Dendritic cell treated with granulocyte-macrophage colony-stimulating factor and Interleukin-4, amounts not matched to agents 40 ng/mL and 50 ng/mL, for 4 days (primary cell): ENCODE measurements at regions not wholly inside any gene's neighbourhood (a gene's known extent, or its start where the extent isn't known, plus 50 kb on each side); places are given as distances from the start of the nearest gene placed in this dataset.

ENCODE experiments used
- H3K27ac Mint-ChIP-seq: one replicate; pipeline ENCODE4 v1.8.0; 2022; ENCODE audit warnings: mild to moderate bottlenecking, mixed read lengths
- H3K27me3 Mint-ChIP-seq: one replicate; pipeline ENCODE4 v1.8.0; 2022; ENCODE audit warnings: mild to moderate bottlenecking, mixed read lengths
- H3K36me3 Mint-ChIP-seq: one replicate; pipeline ENCODE4 v1.8.0; 2022; ENCODE audit warnings: low read depth, mixed read lengths
- H3K4me1 Mint-ChIP-seq: one replicate; pipeline ENCODE4 v1.8.0; 2022; ENCODE audit warnings: low read depth, mixed read lengths
- H3K4me3 Mint-ChIP-seq: one replicate; pipeline ENCODE4 v1.8.0; 2022; ENCODE audit warnings: mild to moderate bottlenecking, moderate library complexity, mixed read lengths
- H3K9me3 Mint-ChIP-seq: one replicate; pipeline ENCODE4 v1.8.0; 2022; ENCODE audit warnings: mixed read lengths
- intact Hi-C: fragments of 100-400 bp; cut with micrococcal nuclease; formaldehyde crosslinking; loops from one replicate; pipeline ENCODE4 v1.15.0; 2022

DNA sequence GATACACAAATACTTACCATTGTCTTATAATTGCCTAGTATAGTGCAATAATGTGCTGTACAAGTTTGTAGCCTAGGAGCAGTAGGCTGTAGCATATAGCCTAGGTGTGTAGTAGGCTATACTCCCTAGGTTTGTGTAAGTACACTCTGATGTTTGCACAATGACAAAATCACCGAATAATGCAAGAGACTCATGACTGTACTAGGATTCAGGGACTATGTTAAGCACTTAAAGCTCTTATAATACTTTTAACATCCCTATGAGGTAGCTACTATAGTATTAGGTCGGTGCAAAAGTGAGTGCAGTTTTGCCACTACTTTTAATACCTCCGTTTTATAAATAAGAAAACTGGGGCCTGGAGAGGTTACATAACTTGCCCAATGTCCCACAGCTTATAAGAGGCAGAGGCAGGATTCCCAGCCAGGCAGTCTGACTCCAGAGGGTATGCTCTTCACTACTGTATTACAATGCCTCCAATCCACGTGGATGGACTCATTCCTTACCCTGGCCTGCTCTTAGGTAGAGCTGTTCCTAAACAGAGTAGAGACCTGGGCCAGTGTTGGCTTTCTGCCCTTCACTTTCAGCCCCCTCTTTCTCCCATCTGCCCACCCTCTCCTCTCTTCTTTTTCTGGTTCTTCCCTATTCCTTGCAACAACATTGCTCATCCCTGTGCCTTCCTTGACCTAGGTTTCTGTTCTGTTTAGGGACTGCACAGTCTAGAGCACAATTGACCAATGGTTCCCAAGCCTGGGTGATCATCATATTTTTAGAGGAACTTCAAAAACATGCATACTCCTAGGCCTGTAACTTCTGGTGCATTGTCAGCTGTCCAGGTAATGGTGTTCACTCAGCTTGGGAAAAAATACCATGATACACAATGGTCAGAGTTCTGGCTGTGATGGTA, 114.0 kb downstream of the CARTPT start:
- Mint-ChIP-seq H3K9me3 (peaks cover 31% of the 10 kb centered on the region), H3K4me1 (peaks cover 19% of the 10 kb centered on the region), H3K36me3 (peaks cover 6% of the 10 kb centered on the region), H3K27me3 (no peaks in the 10 kb centered on the region), H3K27ac (peak overlapping the region; percentile 21), H3K4me3 (no peak overlapping the region)
- intact Hi-C loops = no loop called here

- intact Hi-C loops = no loop called here
- peaks cover 14% of the 10 kb centered on the region for H3K4me1 Mint-ChIP-seq
- no peak overlapping the region for H3K4me3 Mint-ChIP-seq
- H3K27ac Mint-ChIP-seq = peak overlapping the region; percentile 70
- no peaks in the 10 kb centered on the region for H3K36me3 Mint-ChIP-seq
- no peaks in the 10 kb centered on the region for H3K27me3 Mint-ChIP-seq
- H3K9me3 Mint-ChIP-seq = peaks cover 20% of the 10 kb centered on the region
Measured at GRCh38 chr5:71834601-71835000, 115.5 kb downstream of the CARTPT start.

DNA sequence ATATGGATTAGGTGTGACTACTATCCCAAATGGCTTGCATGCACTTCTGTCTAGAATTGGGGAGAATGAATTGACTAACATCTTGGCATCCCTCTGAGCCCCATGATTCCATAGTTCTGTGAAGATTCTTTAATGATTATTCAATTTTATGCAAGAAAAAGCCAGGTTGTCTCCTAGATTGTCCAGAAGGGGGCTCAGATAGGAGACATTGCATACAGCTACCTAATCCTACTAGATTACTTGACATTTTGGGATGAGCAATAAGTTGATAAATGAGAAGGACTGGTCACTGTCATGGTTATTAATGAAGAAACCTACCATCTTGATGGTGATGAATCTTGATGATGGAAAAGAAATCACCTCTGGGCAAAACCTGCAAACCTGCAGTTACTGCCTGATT, 117.0 kb downstream of the CARTPT start:
- H3K4me1 Mint-ChIP-seq = peaks cover 14% of the 10 kb centered on the region
- H3K9me3 Mint-ChIP-seq = peaks cover 7% of the 10 kb centered on the region
- H3K27ac Mint-ChIP-seq = no peak overlapping the region
- no peaks in the 10 kb centered on the region for H3K36me3 Mint-ChIP-seq
- no peak overlapping the region for H3K4me3 Mint-ChIP-seq
- H3K27me3 Mint-ChIP-seq = no peaks in the 10 kb centered on the region
- intact Hi-C loops = no loop called here

- Mint-ChIP-seq H3K9me3 (peaks cover 1% of the 10 kb centered on the region), H3K4me1 (peaks cover 14% of the 10 kb centered on the region), H3K4me3 (no peak overlapping the region), H3K27me3 (no peaks in the 10 kb centered on the region), H3K36me3 (no peaks in the 10 kb centered on the region), H3K27ac (no peak overlapping the region)
- intact Hi-C loops = no loop called here
Measured at GRCh38 chr5:71836559-71837112, 117.6 kb downstream of the CARTPT start.

GRCh38 chr5:71838286-71838685, 119.2 kb downstream of the CARTPT start:
- Mint-ChIP-seq H3K27ac (no peak overlapping the region), H3K36me3 (no peaks in the 10 kb centered on the region), H3K27me3 (peaks cover 2% of the 10 kb centered on the region), H3K4me3 (no peak overlapping the region), H3K4me1 (peaks cover 10% of the 10 kb centered on the region), H3K9me3 (no peaks in the 10 kb centered on the region)
- intact Hi-C loops = no loop called here

- Mint-ChIP-seq H3K4me3 (no peak overlapping the region), H3K27ac (no peak overlapping the region), H3K4me1 (peaks cover 7% of the 10 kb centered on the region), H3K27me3 (peaks cover 2% of the 10 kb centered on the region), H3K9me3 (no peaks in the 10 kb centered on the region), H3K36me3 (no peaks in the 10 kb centered on the region)
- intact Hi-C loops = no loop called here
Measured at GRCh38 chr5:71839096-71839884, 120.2 kb downstream of the CARTPT start.

DNA sequence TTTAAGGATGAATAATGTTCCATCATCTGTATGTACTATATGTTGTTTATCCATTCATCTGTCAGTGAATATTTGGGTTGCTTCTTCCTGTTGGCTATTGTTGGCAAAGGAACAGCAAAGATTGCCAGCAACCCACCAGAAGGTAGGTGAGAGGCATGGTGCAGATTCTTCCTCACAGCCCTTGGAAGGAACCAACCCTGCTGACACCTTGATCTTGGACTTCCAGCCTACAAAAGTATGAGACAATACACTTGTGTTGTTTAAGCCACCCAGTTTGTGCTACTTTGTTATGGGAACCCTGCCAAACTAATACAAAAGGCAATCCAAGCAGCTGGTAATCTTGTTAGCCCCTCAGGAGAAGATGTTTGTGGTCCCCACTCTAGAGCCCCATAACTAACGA, 122.0 kb downstream of the CARTPT start:
- H3K9me3 Mint-ChIP-seq = no peaks in the 10 kb centered on the region
- no peaks in the 10 kb centered on the region for H3K36me3 Mint-ChIP-seq
- H3K27ac Mint-ChIP-seq = no peak overlapping the region
- H3K27me3 Mint-ChIP-seq = peaks cover 2% of the 10 kb centered on the region
- H3K4me1 Mint-ChIP-seq = no peaks in the 10 kb centered on the region
- intact Hi-C loops = no loop called here
- H3K4me3 Mint-ChIP-seq = no peak overlapping the region

DNA sequence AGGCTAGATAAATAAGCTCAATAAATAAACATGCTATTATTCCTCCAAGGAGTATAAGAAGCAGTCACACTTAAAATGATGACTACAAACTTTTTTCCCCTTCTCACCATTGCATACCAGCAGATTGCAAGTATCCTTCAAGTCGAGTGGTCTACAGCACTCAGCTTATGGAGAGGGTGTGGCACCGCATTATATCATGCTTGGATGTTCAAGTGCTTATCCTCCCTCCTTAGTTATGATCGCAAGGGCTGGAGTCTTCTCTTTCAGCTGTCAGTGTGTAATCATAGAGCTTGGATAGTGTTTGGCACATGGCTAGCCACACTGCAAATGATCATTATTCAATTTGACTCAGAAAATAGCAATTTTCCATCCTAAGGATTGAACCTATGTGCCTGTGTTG, 124.0 kb downstream of the CARTPT start:
- no peaks in the 10 kb centered on the region for H3K36me3 Mint-ChIP-seq
- H3K4me3 Mint-ChIP-seq = no peak overlapping the region
- intact Hi-C loops = no loop called here
- H3K9me3 Mint-ChIP-seq = no peaks in the 10 kb centered on the region
- no peak overlapping the region for H3K27ac Mint-ChIP-seq
- H3K4me1 Mint-ChIP-seq = no peaks in the 10 kb centered on the region
- H3K27me3 Mint-ChIP-seq = peaks cover 2% of the 10 kb centered on the region

GRCh38 chr5:71844862-71845261, 125.8 kb downstream of the CARTPT start:
- Mint-ChIP-seq H3K27ac (no peak overlapping the region), H3K4me3 (no peak overlapping the region), H3K36me3 (no peaks in the 10 kb centered on the region), H3K9me3 (peaks cover 14% of the 10 kb centered on the region), H3K27me3 (peaks cover 2% of the 10 kb centered on the region), H3K4me1 (no peaks in the 10 kb centered on the region)
- intact Hi-C loops = no loop called here

DNA sequence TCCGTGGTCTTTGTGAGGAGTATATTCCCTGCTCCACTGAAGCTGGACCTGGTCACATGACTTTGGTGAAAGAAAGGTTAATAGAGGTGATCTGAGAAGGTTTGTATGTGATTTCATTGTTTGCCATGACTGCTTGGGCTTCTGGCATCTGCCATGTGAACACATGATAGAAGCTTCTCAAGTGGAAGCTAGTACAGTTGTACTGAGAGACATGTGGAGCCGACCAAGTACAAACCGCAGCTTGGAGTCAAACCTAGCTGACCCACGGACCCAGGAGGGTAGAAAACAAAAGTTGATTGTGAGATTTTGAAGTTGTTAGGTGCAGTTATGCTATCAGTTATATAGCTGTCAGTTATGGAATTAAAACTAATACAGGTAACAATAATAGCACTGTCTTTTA, 140.4 kb downstream of the CARTPT start:
- Mint-ChIP-seq H3K4me3 (no peak overlapping the region), H3K27me3 (peaks cover 5% of the 10 kb centered on the region), H3K36me3 (no peaks in the 10 kb centered on the region), H3K4me1 (no peaks in the 10 kb centered on the region), H3K9me3 (peaks cover 31% of the 10 kb centered on the region), H3K27ac (no peak overlapping the region)
- intact Hi-C loops = no loop called here

GRCh38 chr5:71860048-71860447, 141.0 kb downstream of the CARTPT start:
- no peaks in the 10 kb centered on the region for H3K4me1 Mint-ChIP-seq
- peaks cover 26% of the 10 kb centered on the region for H3K9me3 Mint-ChIP-seq
- peaks cover 5% of the 10 kb centered on the region for H3K27me3 Mint-ChIP-seq
- H3K36me3 Mint-ChIP-seq = no peaks in the 10 kb centered on the region
- intact Hi-C loops = no loop called here
- no peak overlapping the region for H3K27ac Mint-ChIP-seq
- H3K4me3 Mint-ChIP-seq = no peak overlapping the region

GRCh38 chr5:71861682-71862081, 142.6 kb downstream of the CARTPT start:
- H3K4me1 Mint-ChIP-seq = no peaks in the 10 kb centered on the region
- no peaks in the 10 kb centered on the region for H3K36me3 Mint-ChIP-seq
- intact Hi-C loops = no loop called here
- H3K27me3 Mint-ChIP-seq = peaks cover 4% of the 10 kb centered on the region
- peaks cover 11% of the 10 kb centered on the region for H3K9me3 Mint-ChIP-seq
- H3K4me3 Mint-ChIP-seq = no peak overlapping the region
- H3K27ac Mint-ChIP-seq = no peak overlapping the region

- Mint-ChIP-seq H3K36me3 (no peaks in the 10 kb centered on the region), H3K27ac (no peak overlapping the region), H3K27me3 (peaks cover 4% of the 10 kb centered on the region), H3K4me1 (no peaks in the 10 kb centered on the region), H3K4me3 (no peak overlapping the region), H3K9me3 (peaks cover 7% of the 10 kb centered on the region)
- intact Hi-C loops = no loop called here
Measured at GRCh38 chr5:71862087-71862486, 143.0 kb downstream of the CARTPT start.

DNA sequence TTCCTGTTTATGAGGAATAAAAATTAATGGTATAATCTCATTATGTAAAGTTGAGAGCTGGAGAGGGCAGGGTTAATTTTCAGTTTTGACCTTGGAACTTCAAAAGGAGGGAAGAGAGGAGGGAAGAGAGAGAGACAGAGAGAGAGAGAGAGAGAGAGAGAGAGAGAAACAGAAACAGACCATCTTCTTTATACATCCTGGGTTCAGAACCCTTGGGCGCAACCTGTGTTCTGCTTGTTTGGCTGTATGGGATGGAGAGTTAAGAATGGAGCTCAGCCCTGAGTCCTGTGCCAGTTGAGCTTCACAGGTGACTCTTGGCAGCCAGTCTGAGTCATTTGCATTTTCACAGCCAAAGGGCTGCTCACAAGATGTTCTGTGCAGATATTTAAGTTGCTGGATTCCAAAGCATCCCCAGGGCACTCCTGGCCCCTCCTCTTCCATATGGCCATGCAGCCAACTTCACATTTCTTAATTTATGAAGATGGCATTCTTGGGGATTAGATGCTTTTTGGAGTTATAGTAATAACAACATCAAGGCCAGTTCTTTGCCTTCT, 143.5 kb downstream of the CARTPT start:
- intact Hi-C loops = no loop called here
- Mint-ChIP-seq H3K36me3 (no peaks in the 10 kb centered on the region), H3K27me3 (peaks cover 4% of the 10 kb centered on the region), H3K9me3 (peaks cover 6% of the 10 kb centered on the region), H3K4me3 (no peak overlapping the region), H3K27ac (no peak overlapping the region), H3K4me1 (no peaks in the 10 kb centered on the region)
